Effector memory CD4-positive, alpha-beta T cell (primary cell): ENCODE measurements at regions not wholly inside any gene's neighbourhood (a gene's known extent, or its start where the extent isn't known, plus 50 kb on each side); places are given as distances from the start of the nearest gene placed in this dataset.

Experiments
- DNase-seq, 3 donors: peaks; one replicate each; pipeline ENCODE4 v3.0.0-alpha.2; 2020
- H3K27ac ChIP-seq: 2 replicates; pipeline ENCODE4 v1.7.0; 2013; ENCODE audit warnings: mild to moderate bottlenecking, low read length, moderate library complexity; ENCODE audit not compliant: insufficient read depth, poor library complexity, severe bottlenecking
- H3K27me3 ChIP-seq: replicated peaks from 2 replicates; pipeline ENCODE4 v1.7.0; 2013; ENCODE audit warnings: mild to moderate bottlenecking, low read length; ENCODE audit not compliant: insufficient read depth, control insufficient read depth, poor library complexity, severe bottlenecking
- H3K36me3 ChIP-seq: 2 replicates; pipeline ENCODE4 v1.7.0; 2013; ENCODE audit warnings: mild to moderate bottlenecking, low read length, moderate library complexity; ENCODE audit not compliant: control insufficient read depth, insufficient read depth
- H3K4me1 ChIP-seq: 2 replicates; pipeline ENCODE4 v1.7.0; 2013; ENCODE audit warnings: low read length, mild to moderate bottlenecking; ENCODE audit not compliant: control insufficient read depth, insufficient read depth, poor library complexity, severe bottlenecking
- H3K4me3 ChIP-seq: 2 replicates; pipeline ENCODE4 v1.7.0; 2013; ENCODE audit warnings: low read length, low read depth, mild to moderate bottlenecking; ENCODE audit not compliant: insufficient read depth, poor library complexity, severe bottlenecking
- H3K9me3 ChIP-seq: 2 replicates; pipeline ENCODE4 v1.7.0; 2013; ENCODE audit warnings: mild to moderate bottlenecking, low read length, moderate library complexity; ENCODE audit not compliant: control insufficient read depth

- no peaks in the 10 kb centered on the region for H3K4me1 ChIP-seq
- H3K27me3 ChIP-seq, result no peaks in the 10 kb centered on the region
- no peaks in the 10 kb centered on the region for H3K9me3 ChIP-seq
- H3K36me3 ChIP-seq, result no peaks in the 10 kb centered on the region
- DNase-seq, result no peak
- no peak overlapping the region for H3K4me3 ChIP-seq
- no peak overlapping the region for H3K27ac ChIP-seq
Measured at GRCh38 chr2:215624423-215624829, 188.6 kb upstream of the FN1 start.

GRCh38 chr2:215622837-215623236, 187.0 kb upstream of the FN1 start:
- no peak for DNase-seq
- Histone ChIP-seq H3K36me3 (no peaks in the 10 kb centered on the region), H3K9me3 (no peaks in the 10 kb centered on the region)

GRCh38 chr2:215621381-215621780, 185.5 kb upstream of the FN1 start:
- H3K4me1 ChIP-seq, result no peaks in the 10 kb centered on the region
- DNase-seq, result no peak
- no peak overlapping the region for H3K4me3 ChIP-seq
- H3K27me3 ChIP-seq, result no peaks in the 10 kb centered on the region
- no peaks in the 10 kb centered on the region for H3K9me3 ChIP-seq
- no peak overlapping the region for H3K27ac ChIP-seq
- no peaks in the 10 kb centered on the region for H3K36me3 ChIP-seq

More at GRCh38 chr2:215622837-215623236, 187.0 kb upstream of the FN1 start:
- H3K4me3 ChIP-seq, result no peak overlapping the region
- no peaks in the 10 kb centered on the region for H3K4me1 ChIP-seq
- no peaks in the 10 kb centered on the region for H3K27me3 ChIP-seq
- H3K27ac ChIP-seq, result no peak overlapping the region

- Histone ChIP-seq H3K4me3 (no peak overlapping the region), H3K9me3 (no peaks in the 10 kb centered on the region), H3K27me3 (no peaks in the 10 kb centered on the region), H3K36me3 (no peaks in the 10 kb centered on the region), H3K27ac (no peak overlapping the region), H3K4me1 (no peaks in the 10 kb centered on the region)
- DNase-seq, result no peak
Measured at GRCh38 chr2:215620528-215620927, 184.7 kb upstream of the FN1 start.

DNA sequence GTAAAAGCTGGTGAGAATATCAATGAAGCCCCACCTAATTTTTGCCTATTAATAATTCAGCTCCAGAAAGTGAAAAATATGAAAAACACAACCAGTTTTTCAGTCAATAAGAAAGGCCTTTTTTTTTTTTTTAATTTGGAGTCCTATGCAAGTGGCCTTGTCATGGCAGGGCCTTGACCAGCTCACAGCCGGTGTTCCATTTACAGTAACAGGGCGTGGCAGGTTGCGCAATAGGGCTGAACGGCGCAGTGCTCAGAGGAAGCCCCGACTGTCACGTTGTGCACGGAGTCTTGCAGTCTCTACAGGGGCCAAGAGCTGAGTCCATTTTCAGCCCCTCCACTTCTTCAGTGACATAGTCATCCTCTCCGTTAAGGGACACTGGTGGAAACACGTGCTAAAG, 184.1 kb upstream of the FN1 start:
- H3K4me3 ChIP-seq, result no peak overlapping the region
- no peak overlapping the region for H3K27ac ChIP-seq
- H3K4me1 ChIP-seq, result no peaks in the 10 kb centered on the region
- no peak for DNase-seq
- no peaks in the 10 kb centered on the region for H3K36me3 ChIP-seq
- no peaks in the 10 kb centered on the region for H3K9me3 ChIP-seq
- H3K27me3 ChIP-seq, result no peaks in the 10 kb centered on the region

DNA sequence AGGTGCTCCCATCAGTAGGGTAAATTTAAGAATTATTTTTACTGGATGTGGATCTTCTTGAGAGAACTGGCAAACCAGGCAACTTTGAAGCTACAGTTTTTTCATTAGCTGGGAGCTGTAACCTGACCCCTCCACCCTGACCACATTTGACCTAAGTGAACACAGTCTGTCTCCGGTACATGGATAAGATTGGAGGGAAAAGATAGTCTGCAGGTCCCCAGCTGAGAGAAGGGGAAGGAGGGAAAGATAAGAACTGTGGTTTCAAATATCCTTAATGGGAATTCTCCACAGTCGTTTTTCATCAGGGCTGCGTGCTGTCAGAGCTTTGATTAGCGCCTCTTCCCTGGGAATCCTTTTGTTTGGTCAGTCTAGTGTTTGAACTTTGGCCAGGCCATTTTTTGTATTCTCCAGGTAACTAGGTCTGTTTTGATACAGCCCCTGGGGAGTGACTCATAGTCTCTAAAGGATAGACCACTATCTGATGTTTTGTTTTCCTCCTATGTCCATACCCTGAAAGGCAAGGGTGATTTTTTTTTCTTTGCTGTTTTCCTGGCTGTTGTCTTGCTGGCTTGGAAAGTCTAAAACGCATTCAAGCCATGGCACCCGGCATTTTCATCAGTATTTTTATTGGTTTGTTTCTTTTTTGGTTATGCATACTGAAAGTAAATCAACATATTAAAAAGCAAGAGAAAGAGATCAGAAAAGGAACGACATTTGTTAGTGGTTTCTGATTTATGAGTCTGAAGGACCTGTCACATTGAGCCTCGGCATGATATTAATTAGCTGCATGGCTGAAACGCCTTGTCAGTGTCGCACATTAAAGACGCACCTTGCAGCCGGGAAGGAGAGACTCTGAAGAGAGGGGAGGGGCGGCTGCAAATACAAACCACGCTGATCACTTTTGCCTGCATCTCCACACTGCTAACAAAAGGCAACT, 183.4 kb upstream of the FN1 start:
- Histone ChIP-seq H3K9me3 (no peaks in the 10 kb centered on the region), H3K4me3 (no peak overlapping the region), H3K27ac (no peak overlapping the region), H3K27me3 (no peaks in the 10 kb centered on the region), H3K4me1 (no peaks in the 10 kb centered on the region), H3K36me3 (no peaks in the 10 kb centered on the region)
- DNase-seq, result no peak

- no peaks in the 10 kb centered on the region for H3K4me1 ChIP-seq
- no peaks in the 10 kb centered on the region for H3K9me3 ChIP-seq
- no peaks in the 10 kb centered on the region for H3K27me3 ChIP-seq
- H3K36me3 ChIP-seq, result no peaks in the 10 kb centered on the region
- no peak for DNase-seq
- H3K27ac ChIP-seq, result no peak overlapping the region
- H3K4me3 ChIP-seq, result no peak overlapping the region
Measured at GRCh38 chr2:215618145-215618544, 182.3 kb upstream of the FN1 start.

DNA sequence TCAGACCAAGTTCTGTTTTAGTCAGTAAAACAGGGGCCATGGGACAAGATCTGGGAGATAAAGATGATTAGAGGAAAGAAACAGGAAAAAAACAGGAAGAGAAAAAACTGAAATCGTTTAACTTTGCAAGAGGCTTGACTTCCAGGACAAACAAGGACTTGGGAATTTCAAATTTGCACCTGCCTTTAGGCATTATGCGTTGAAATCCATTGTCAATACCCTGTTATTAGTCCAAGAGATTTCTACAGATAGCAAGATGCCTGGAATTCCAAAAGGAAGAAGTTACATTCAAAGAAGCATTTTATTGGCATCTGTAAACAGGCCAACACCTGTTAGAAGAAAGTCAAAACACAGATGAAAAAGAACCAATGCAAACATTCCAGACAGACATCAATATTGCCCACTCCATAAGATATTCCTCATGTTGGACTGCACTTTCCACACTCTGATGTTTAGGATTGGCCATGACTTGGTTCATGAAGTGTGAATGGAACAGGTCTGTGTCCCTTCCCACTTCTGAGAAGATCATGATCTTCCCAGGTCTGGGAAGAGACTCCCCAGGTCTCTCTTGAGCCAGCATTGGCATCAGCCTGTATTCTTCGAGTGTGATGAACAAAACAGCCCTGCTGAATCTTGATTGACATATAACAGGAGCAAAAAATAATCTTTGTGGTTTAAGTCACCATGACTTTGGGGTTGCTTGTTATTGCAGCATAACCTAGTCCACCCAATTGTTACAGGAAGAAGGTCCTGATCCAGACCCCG, 181.4 kb upstream of the FN1 start:
- H3K9me3 ChIP-seq, result no peaks in the 10 kb centered on the region
- no peaks in the 10 kb centered on the region for H3K4me1 ChIP-seq
- no peak for DNase-seq
- no peak overlapping the region for H3K4me3 ChIP-seq
- no peaks in the 10 kb centered on the region for H3K27me3 ChIP-seq
- H3K27ac ChIP-seq, result no peak overlapping the region
- H3K36me3 ChIP-seq, result no peaks in the 10 kb centered on the region

DNA sequence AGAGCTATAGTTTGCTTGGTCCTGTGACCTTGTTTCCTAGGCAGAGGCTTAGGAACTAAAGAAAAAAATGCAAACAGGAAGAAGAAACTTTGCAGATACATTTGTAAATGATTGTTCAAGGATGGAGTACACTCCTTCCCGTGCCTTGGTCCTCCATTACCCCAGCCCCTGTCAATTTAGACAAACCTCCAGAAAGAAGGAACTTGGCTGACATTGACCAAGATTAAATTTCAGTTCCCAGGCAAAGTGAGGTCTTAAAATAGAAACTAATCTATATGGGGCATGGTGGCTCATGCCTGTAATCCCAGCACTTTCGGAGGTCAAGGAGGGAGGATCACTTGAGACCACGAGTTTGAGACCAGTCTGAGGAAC, 179.9 kb upstream of the FN1 start:
- Histone ChIP-seq H3K9me3 (no peaks in the 10 kb centered on the region), H3K27ac (no peak overlapping the region), H3K27me3 (no peaks in the 10 kb centered on the region), H3K4me3 (no peak overlapping the region), H3K4me1 (no peaks in the 10 kb centered on the region), H3K36me3 (no peaks in the 10 kb centered on the region)
- DNase-seq, result no peak
